ENCODE measurements at regions not wholly inside any gene's neighbourhood (a gene's known extent, or its start where the extent isn't known, plus 50 kb on each side); places are given as distances from the start of the nearest gene placed in this dataset.

DNA sequence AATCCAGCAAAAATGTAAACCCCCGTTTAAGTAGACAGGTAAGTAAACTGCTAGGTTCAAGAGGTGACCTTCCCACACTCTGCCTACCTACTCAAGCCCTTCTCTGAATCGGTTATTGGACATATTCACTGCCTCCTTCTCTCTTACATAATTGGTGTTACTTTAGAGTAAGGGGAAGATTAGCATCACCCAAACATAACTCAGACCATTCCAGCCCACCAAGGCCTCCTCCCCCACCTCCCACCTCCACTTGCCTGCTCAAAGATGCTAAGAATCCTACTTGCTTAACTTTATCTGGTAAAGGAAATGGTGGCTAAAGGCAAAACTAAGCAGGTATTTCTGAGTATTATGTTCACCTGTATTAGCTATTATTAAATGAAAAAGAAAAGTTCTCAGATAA, 55.0 kb upstream of the DTNA start:
- intact Hi-C loops (cut with DNase I): loop anchor here (5.0 to 10.0 kb wide), 2 partner anchors 52 to 160 kb away; no protein-coding TSS in a partner anchor
- Histone ChIP-seq H3K4me3 (no peak overlapping the region), H3K27ac (replicated peaks in 1 of 4) (no peak overlapping the region), H3K9me3 (no peaks in the 10 kb centered on the region), H3K36me3 (no peaks in the 10 kb centered on the region), H3K27me3 (no peaks in the 10 kb centered on the region), H3K4me1 (peaks cover 25 to 60% (median 46%) of the 10 kb centered on the region in 4 donors)
- WGBS: 90% methylated on average over 2 of the region's 2 CpGs
- TF ChIP-seq POLR2A (IDR thresholded peaks at IDR 0.05; ENCODE audit: low read depth): no peak
- no peak for TF ChIP-seq EP300 (IDR thresholded peaks at IDR 0.05)
- no peak for TF ChIP-seq POLR2AphosphoS5 (IDR thresholded peaks at IDR 0.05)
- TF ChIP-seq, protein P1, sequence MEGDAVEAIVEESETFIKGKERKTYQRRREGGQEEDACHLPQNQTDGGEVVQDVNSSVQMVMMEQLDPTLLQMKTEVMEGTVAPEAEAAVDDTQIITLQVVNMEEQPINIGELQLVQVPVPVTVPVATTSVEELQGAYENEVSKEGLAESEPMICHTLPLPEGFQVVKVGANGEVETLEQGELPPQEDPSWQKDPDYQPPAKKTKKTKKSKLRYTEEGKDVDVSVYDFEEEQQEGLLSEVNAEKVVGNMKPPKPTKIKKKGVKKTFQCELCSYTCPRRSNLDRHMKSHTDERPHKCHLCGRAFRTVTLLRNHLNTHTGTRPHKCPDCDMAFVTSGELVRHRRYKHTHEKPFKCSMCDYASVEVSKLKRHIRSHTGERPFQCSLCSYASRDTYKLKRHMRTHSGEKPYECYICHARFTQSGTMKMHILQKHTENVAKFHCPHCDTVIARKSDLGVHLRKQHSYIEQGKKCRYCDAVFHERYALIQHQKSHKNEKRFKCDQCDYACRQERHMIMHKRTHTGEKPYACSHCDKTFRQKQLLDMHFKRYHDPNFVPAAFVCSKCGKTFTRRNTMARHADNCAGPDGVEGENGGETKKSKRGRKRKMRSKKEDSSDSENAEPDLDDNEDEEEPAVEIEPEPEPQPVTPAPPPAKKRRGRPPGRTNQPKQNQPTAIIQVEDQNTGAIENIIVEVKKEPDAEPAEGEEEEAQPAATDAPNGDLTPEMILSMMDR (IDR thresholded peaks at IDR 0.05): no peak
- no peak for DNase-seq (ENCODE audit: extremely low spot score)

DNA sequence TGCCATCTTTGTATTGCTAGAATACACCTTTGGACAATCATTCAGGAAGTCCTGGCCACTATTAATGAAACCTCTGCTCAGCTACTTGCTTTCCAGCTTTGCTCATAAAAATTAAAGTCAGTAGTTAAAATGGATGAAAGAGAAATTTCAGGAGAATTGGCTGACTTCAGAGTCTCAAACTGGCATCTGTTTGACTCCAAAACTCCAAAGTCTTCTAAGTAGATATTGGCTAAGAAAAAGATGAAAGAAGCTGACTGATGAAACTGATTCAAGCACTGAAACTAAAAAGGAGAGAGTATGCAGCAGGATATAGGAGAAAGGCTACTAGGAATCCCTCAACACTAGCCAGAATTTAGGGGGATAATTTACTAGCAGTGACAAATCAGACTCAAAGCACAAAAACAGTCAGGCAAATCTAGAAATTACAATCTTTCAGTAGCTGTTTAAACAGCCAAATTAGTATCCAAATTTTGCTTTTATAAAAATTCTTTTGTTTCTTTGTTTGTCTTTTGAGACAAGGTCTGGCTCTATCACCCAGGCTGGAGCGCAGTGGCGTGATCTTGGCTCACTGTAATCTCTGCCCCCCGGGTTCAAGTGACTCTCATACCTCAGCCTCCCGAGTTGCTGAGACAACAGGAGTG, 52.1 kb upstream of the DTNA start:
- whole genome bisulfite sequencing: 83% methylated on average over 4 of the region's 4 CpGs
- H3K27ac ChIP-seq (replicated peaks in 1 of 4): peak overlapping the region in 3 of 4 donors; percentile 74 to 77 (median 77)
- DNase-seq (ENCODE audit: extremely low spot score): no peak
- intact Hi-C loops (cut with DNase I): loop anchor here (5.0 to 10.0 kb wide), 2 partner anchors 49 to 163 kb away; no protein-coding TSS in a partner anchor
- peaks cover 38 to 61% (median 46%) of the 10 kb centered on the region in 4 donors for H3K4me1 ChIP-seq
- H3K9me3 ChIP-seq: no peaks in the 10 kb centered on the region
- no peaks in the 10 kb centered on the region for H3K36me3 ChIP-seq
- no peaks in the 10 kb centered on the region for H3K27me3 ChIP-seq
- no peak overlapping the region for H3K4me3 ChIP-seq
- TF ChIP-seq POLR2A (IDR thresholded peaks at IDR 0.05; ENCODE audit: low read depth) (no peak), POLR2AphosphoS5 (IDR thresholded peaks at IDR 0.05) (no peak), EP300 (IDR thresholded peaks at IDR 0.05) (no peak)
- TF ChIP-seq, protein P1 (IDR thresholded peaks at IDR 0.05): no peak

DNA sequence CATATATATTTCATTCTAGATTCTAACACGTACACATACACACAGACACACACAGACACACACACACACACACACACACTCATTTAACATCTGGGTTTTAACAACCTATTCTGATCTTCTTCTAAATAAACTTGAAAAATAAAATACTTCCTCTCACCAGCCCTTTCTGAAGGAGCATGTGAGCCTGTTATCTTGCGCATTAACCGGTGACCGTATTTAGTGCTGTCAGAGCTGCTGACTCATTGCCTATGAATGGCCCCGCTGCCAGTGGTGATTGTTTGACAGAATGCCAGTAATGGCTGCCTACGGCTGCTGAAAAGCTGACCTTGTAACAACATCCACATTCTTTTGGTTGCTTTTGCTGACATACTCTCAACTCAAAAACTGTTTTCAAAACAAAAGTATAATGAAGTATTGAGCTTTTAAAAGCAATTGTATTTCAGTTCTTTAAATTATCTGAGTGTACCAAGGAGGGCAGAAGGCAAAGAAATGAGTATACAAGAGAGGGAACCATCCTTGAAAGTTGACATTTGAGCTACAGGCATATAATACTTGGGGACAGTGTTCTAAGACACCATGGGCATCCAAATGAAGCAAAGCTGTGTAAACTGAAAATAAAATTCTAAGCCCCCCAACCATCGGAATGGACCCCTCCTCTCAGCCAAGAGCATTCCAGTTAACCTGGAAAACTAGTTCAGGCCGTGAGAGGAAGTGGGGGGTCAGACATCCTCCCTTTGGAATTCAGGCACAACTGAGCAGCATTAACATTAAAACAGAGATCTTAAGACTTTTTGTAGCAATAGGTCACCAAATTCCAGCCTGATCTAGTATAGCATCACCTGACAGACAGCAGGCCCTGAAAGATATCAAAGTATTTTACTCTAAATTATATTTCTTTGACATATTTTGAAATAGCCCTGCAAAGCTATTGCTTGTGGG, 50.2 kb upstream of the DTNA start:
- no peak for TF ChIP-seq POLR2A (IDR thresholded peaks at IDR 0.05; ENCODE audit: low read depth)
- peak; percentile 79 to 89 for TF ChIP-seq POLR2AphosphoS5 (IDR thresholded peaks at IDR 0.05)
- peak overlapping the region in 1 of 4 donors; percentile 1 for H3K4me3 ChIP-seq
- no peaks in the 10 kb centered on the region for H3K27me3 ChIP-seq
- peaks cover 38 to 61% (median 46%) of the 10 kb centered on the region in 4 donors for H3K4me1 ChIP-seq
- intact Hi-C loops (cut with DNase I): loop anchor here (5.0 to 10.0 kb wide), 4 partner anchors 47 to 165 kb away; no protein-coding TSS in a partner anchor
- H3K36me3 ChIP-seq: no peaks in the 10 kb centered on the region
- 19% methylated on average over 8 of the region's 8 CpGs for WGBS
- no peaks in the 10 kb centered on the region for H3K9me3 ChIP-seq
- no peak for DNase-seq (ENCODE audit: extremely low spot score)
- H3K27ac ChIP-seq (replicated peaks in 1 of 4): peak overlapping the region; percentile 73 to 77 (median 76)

Measured in esophagus muscularis mucosa (tissue), 4 donors.